ENCODE measurements at regions not wholly inside any gene's neighbourhood (a gene's known extent, or its start where the extent isn't known, plus 50 kb on each side); places are given as distances from the start of the nearest gene placed in this dataset.

- Mint-ChIP-seq H3K27me3 (peaks cover 0 to 21% (median 0%) of the 10 kb centered on the region in 5 donors), H3K4me3 (no peak overlapping the region)
- intact Hi-C loops (cut with micrococcal nuclease): no loop called here
Observed at GRCh38 chr14:65794674-65795279, 382.2 kb downstream of the FUT8 start.

GRCh38 chr14:65798216-65798615, 385.7 kb downstream of the FUT8 start:
- Histone ChIP-seq H3K4me3 (ENCODE audit: low read length) (no peak overlapping the region), H3K4me1 (ENCODE audit: control insufficient read depth in 2 of 2, insufficient read depth in 2 of 2, low read length in 2 of 2) (no peaks in the 10 kb centered on the region), H3K27me3 (ENCODE audit: control insufficient read depth in 2 of 2, insufficient read depth in 2 of 2, low read length in 2 of 2) (no peaks in the 10 kb centered on the region), H3K9me3 (ENCODE audit: control insufficient read depth in 2 of 3, low read length in 3 of 3) (no peaks in the 10 kb centered on the region), H3K27ac (ENCODE audit: low read depth, low read length) (no peak overlapping the region), H3K36me3 (ENCODE audit: control insufficient read depth in 2 of 3, insufficient read depth in 3 of 3, low read length in 3 of 3) (no peaks in the 10 kb centered on the region)
- ChIA-PET POLR2A (no interaction called here), CTCF (no interaction called here)
- no peak overlapping the region for H3K27ac Mint-ChIP-seq
- H3K27me3 Mint-ChIP-seq: peaks cover 0 to 26% (median 0%) of the 10 kb centered on the region in 5 donors
- H3K36me3 Mint-ChIP-seq: peaks cover 0 to 3% (median 0%) of the 10 kb centered on the region in 5 donors
- DNase-seq (no peak), ATAC-seq (no peak)
- no peaks in the 10 kb centered on the region for H3K4me1 Mint-ChIP-seq
- H3K9me3 Mint-ChIP-seq: no peaks in the 10 kb centered on the region
- intact Hi-C loops (cut with micrococcal nuclease): no loop called here
- H3K4me3 Mint-ChIP-seq: no peak overlapping the region

More at GRCh38 chr14:65794674-65795279, 382.2 kb downstream of the FUT8 start:
- Histone ChIP-seq H3K4me3 (ENCODE audit: low read length) (no peak overlapping the region), H3K4me1 (ENCODE audit: control insufficient read depth in 2 of 2, insufficient read depth in 2 of 2, low read length in 2 of 2) (no peaks in the 10 kb centered on the region), H3K36me3 (ENCODE audit: control insufficient read depth in 2 of 3, insufficient read depth in 3 of 3, low read length in 3 of 3) (no peaks in the 10 kb centered on the region), H3K27me3 (ENCODE audit: control insufficient read depth in 2 of 2, insufficient read depth in 2 of 2, low read length in 2 of 2) (no peaks in the 10 kb centered on the region), H3K9me3 (ENCODE audit: control insufficient read depth in 2 of 3, low read length in 3 of 3) (no peaks in the 10 kb centered on the region), H3K27ac (ENCODE audit: low read depth, low read length) (no peak overlapping the region)
- H3K36me3 Mint-ChIP-seq: no peaks in the 10 kb centered on the region
- POLR2A ChIA-PET: no interaction called here
- no peaks in the 10 kb centered on the region for H3K4me1 Mint-ChIP-seq
- ATAC-seq (no peak), DNase-seq (no peak)
- CTCF ChIA-PET: interaction anchor here (0.7 to 1.8 kb wide), 2 partner anchors 9 to 446 kb away, joined by 4 read pairs; no protein-coding TSS in a partner anchor
- H3K9me3 Mint-ChIP-seq: no peaks in the 10 kb centered on the region
- H3K27ac Mint-ChIP-seq: no peak overlapping the region

GRCh38 chr14:65800694-65801093, 388.2 kb downstream of the FUT8 start:
- POLR2A ChIA-PET: no interaction called here
- DNase-seq (no peak), ATAC-seq (no peak)
- Histone ChIP-seq H3K9me3 (ENCODE audit: control insufficient read depth in 2 of 3, low read length in 3 of 3) (no peaks in the 10 kb centered on the region), H3K4me3 (ENCODE audit: low read length) (no peak overlapping the region), H3K27me3 (ENCODE audit: control insufficient read depth in 2 of 2, insufficient read depth in 2 of 2, low read length in 2 of 2) (no peaks in the 10 kb centered on the region), H3K36me3 (ENCODE audit: control insufficient read depth in 2 of 3, insufficient read depth in 3 of 3, low read length in 3 of 3) (no peaks in the 10 kb centered on the region), H3K27ac (ENCODE audit: low read depth, low read length) (no peak overlapping the region), H3K4me1 (ENCODE audit: control insufficient read depth in 2 of 2, insufficient read depth in 2 of 2, low read length in 2 of 2) (no peaks in the 10 kb centered on the region)
- Mint-ChIP-seq H3K27ac (no peak overlapping the region), H3K36me3 (peaks cover 0 to 3% (median 0%) of the 10 kb centered on the region in 5 donors), H3K27me3 (peaks cover 0 to 23% (median 0%) of the 10 kb centered on the region in 5 donors), H3K4me1 (no peaks in the 10 kb centered on the region), H3K4me3 (no peak overlapping the region), H3K9me3 (no peaks in the 10 kb centered on the region)
- CTCF ChIA-PET: no interaction called here
- intact Hi-C loops (cut with micrococcal nuclease): no loop called here

GRCh38 chr14:65802196-65802595, 389.7 kb downstream of the FUT8 start:
- DNase-seq (no peak), ATAC-seq (no peak)
- Histone ChIP-seq H3K4me1 (ENCODE audit: control insufficient read depth in 2 of 2, insufficient read depth in 2 of 2, low read length in 2 of 2) (no peaks in the 10 kb centered on the region), H3K27me3 (ENCODE audit: control insufficient read depth in 2 of 2, insufficient read depth in 2 of 2, low read length in 2 of 2) (no peaks in the 10 kb centered on the region), H3K36me3 (ENCODE audit: control insufficient read depth in 2 of 3, insufficient read depth in 3 of 3, low read length in 3 of 3) (no peaks in the 10 kb centered on the region), H3K4me3 (ENCODE audit: low read length) (no peak overlapping the region), H3K27ac (ENCODE audit: low read depth, low read length) (no peak overlapping the region), H3K9me3 (ENCODE audit: control insufficient read depth in 2 of 3, low read length in 3 of 3) (no peaks in the 10 kb centered on the region)
- no peak overlapping the region for H3K27ac Mint-ChIP-seq
- peaks cover 0 to 3% (median 0%) of the 10 kb centered on the region in 5 donors for H3K36me3 Mint-ChIP-seq
- no peak overlapping the region for H3K4me3 Mint-ChIP-seq
- ChIA-PET POLR2A (no interaction called here), CTCF (interaction anchor here (0.7 to 2.1 kb wide), 2 partner anchors 22 to 24 kb away, joined by 3 to 6 read pairs; no protein-coding TSS in a partner anchor)
- H3K27me3 Mint-ChIP-seq: peaks cover 0 to 14% (median 0%) of the 10 kb centered on the region in 5 donors
- intact Hi-C loops (cut with micrococcal nuclease): no loop called here
- H3K9me3 Mint-ChIP-seq: no peaks in the 10 kb centered on the region
- H3K4me1 Mint-ChIP-seq: no peaks in the 10 kb centered on the region

GRCh38 chr14:65803885-65804284, 391.4 kb downstream of the FUT8 start:
- ATAC-seq: no peak
- no peaks in the 10 kb centered on the region for H3K27me3 ChIP-seq (ENCODE audit: control insufficient read depth in 2 of 2, insufficient read depth in 2 of 2, low read length in 2 of 2)
- peaks cover 0 to 10% (median 4%) of the 10 kb centered on the region in 3 experiments for H3K9me3 ChIP-seq (ENCODE audit: control insufficient read depth in 2 of 3, low read length in 3 of 3)
- H3K36me3 ChIP-seq (ENCODE audit: control insufficient read depth in 2 of 3, insufficient read depth in 3 of 3, low read length in 3 of 3): no peaks in the 10 kb centered on the region
- no peak overlapping the region for H3K27ac ChIP-seq (ENCODE audit: low read depth, low read length)
- no peaks in the 10 kb centered on the region for H3K4me1 ChIP-seq (ENCODE audit: control insufficient read depth in 2 of 2, insufficient read depth in 2 of 2, low read length in 2 of 2)
- H3K9me3 Mint-ChIP-seq: no peaks in the 10 kb centered on the region
- H3K27me3 Mint-ChIP-seq: peaks cover 0 to 5% (median 0%) of the 10 kb centered on the region in 5 donors
- H3K36me3 Mint-ChIP-seq: peaks cover 0 to 3% (median 0%) of the 10 kb centered on the region in 5 donors
- no peaks in the 10 kb centered on the region for H3K4me1 Mint-ChIP-seq
- POLR2A ChIA-PET: interaction anchor here (0.6 to 0.7 kb wide), 2 partner anchors 68 to 257 kb away, joined by 3 read pairs; no protein-coding TSS in a partner anchor
- no peak overlapping the region for H3K4me3 Mint-ChIP-seq
- no peak overlapping the region for H3K4me3 ChIP-seq (ENCODE audit: low read length)
- H3K27ac Mint-ChIP-seq: no peak overlapping the region
- no peak for DNase-seq
- intact Hi-C loops (cut with micrococcal nuclease): no loop called here
- CTCF ChIA-PET: interaction anchor here (1.3 to 1.5 kb wide), 2 partner anchors 9 to 21 kb away, joined by 3 to 4 read pairs; no protein-coding TSS in a partner anchor

- H3K9me3 Mint-ChIP-seq: no peaks in the 10 kb centered on the region
- DNase-seq: no peak
- Histone ChIP-seq H3K9me3 (ENCODE audit: control insufficient read depth in 2 of 3, low read length in 3 of 3) (peaks cover 0 to 13% (median 4%) of the 10 kb centered on the region in 3 experiments), H3K4me3 (ENCODE audit: low read length) (no peak overlapping the region), H3K36me3 (ENCODE audit: control insufficient read depth in 2 of 3, insufficient read depth in 3 of 3, low read length in 3 of 3) (no peaks in the 10 kb centered on the region), H3K27me3 (ENCODE audit: control insufficient read depth in 2 of 2, insufficient read depth in 2 of 2, low read length in 2 of 2) (no peaks in the 10 kb centered on the region), H3K4me1 (ENCODE audit: control insufficient read depth in 2 of 2, insufficient read depth in 2 of 2, low read length in 2 of 2) (no peaks in the 10 kb centered on the region), H3K27ac (ENCODE audit: low read depth, low read length) (no peak overlapping the region)
- H3K36me3 Mint-ChIP-seq: peaks cover 0 to 3% (median 0%) of the 10 kb centered on the region in 5 donors
- intact Hi-C loops (cut with micrococcal nuclease): no loop called here
- H3K27me3 Mint-ChIP-seq: peaks cover 0 to 5% (median 0%) of the 10 kb centered on the region in 5 donors
- no peaks in the 10 kb centered on the region for H3K4me1 Mint-ChIP-seq
- ChIA-PET POLR2A (interaction anchor here (0.6 to 0.7 kb wide), 2 partner anchors 67 to 256 kb away, joined by 3 read pairs; no protein-coding TSS in a partner anchor), CTCF (interaction anchor here (1.3 to 1.5 kb wide), 2 partner anchors 9 to 20 kb away, joined by 3 to 4 read pairs; no protein-coding TSS in a partner anchor)
- H3K27ac Mint-ChIP-seq: no peak overlapping the region
- H3K4me3 Mint-ChIP-seq: no peak overlapping the region
- no peak for ATAC-seq
Observed at GRCh38 chr14:65804439-65805112, 392.0 kb downstream of the FUT8 start.

All from naive thymus-derived CD4-positive, alpha-beta T cell (primary cell).